ENCODE measurements at regions not wholly inside any gene's neighbourhood (a gene's known extent, or its start where the extent isn't known, plus 50 kb on each side); places are given as distances from the start of the nearest gene placed in this dataset.

DNA sequence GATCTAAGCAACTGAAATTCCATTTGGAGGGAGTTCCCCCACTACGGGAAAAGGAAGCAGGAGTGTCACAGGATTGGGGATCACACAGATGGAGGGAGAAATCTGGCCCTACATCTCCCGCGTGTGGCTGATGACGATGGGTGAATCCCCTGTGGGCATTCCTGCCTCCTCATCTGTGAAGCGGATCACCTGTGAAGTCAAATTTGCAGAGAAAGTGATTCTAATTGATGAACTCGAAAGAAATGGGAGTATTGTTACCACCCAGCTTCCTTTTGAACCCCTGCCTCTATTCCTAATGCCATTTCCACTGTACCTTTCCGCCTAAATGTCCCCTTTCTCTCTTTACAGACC is 92.0 kb downstream of the CMPK2 start:
- TF ChIP-seq RARB (CRISPR knock-in tag; IDR thresholded peaks at IDR 0.05) (no peak), GLIS3 (CRISPR knock-in tag; IDR thresholded peaks at IDR 0.05) (no peak), TCF4 (CRISPR knock-in tag; IDR thresholded peaks at IDR 0.05; ENCODE audit: borderline replicate concordance) (no peak), ZNF8 (CRISPR knock-in tag; IDR thresholded peaks at IDR 0.05) (no peak), OSR1 (CRISPR knock-in tag; IDR thresholded peaks at IDR 0.05) (no peak), PPARA (CRISPR knock-in tag; IDR thresholded peaks at IDR 0.05; ENCODE audit: borderline replicate concordance) (no peak), ZFP3 (CRISPR knock-in tag; IDR thresholded peaks at IDR 0.05) (no peak), ISL1 (CRISPR knock-in tag; IDR thresholded peaks at IDR 0.05) (no peak), ZC3H10 (CRISPR knock-in tag; IDR thresholded peaks at IDR 0.05) (no peak)
- TF ChIP-seq, protein P1, sequence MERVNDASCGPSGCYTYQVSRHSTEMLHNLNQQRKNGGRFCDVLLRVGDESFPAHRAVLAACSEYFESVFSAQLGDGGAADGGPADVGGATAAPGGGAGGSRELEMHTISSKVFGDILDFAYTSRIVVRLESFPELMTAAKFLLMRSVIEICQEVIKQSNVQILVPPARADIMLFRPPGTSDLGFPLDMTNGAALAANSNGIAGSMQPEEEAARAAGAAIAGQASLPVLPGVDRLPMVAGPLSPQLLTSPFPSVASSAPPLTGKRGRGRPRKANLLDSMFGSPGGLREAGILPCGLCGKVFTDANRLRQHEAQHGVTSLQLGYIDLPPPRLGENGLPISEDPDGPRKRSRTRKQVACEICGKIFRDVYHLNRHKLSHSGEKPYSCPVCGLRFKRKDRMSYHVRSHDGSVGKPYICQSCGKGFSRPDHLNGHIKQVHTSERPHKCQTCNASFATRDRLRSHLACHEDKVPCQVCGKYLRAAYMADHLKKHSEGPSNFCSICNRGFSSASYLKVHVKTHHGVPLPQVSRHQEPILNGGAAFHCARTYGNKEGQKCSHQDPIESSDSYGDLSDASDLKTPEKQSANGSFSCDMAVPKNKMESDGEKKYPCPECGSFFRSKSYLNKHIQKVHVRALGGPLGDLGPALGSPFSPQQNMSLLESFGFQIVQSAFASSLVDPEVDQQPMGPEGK (CRISPR knock-in tag; IDR thresholded peaks at IDR 0.05; ENCODE audit: borderline replicate concordance): no peak
- TF ChIP-seq, protein P2, sequence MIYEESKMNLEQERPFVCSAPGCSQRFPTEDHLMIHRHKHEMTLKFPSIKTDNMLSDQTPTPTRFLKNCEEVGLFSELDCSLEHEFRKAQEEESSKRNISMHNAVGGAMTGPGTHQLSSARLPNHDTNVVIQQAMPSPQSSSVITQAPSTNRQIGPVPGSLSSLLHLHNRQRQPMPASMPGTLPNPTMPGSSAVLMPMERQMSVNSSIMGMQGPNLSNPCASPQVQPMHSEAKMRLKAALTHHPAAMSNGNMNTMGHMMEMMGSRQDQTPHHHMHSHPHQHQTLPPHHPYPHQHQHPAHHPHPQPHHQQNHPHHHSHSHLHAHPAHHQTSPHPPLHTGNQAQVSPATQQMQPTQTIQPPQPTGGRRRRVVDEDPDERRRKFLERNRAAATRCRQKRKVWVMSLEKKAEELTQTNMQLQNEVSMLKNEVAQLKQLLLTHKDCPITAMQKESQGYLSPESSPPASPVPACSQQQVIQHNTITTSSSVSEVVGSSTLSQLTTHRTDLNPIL (CRISPR knock-in tag; IDR thresholded peaks at IDR 0.05; ENCODE audit: low read depth): no peak
- TF ChIP-seq, protein P3, sequence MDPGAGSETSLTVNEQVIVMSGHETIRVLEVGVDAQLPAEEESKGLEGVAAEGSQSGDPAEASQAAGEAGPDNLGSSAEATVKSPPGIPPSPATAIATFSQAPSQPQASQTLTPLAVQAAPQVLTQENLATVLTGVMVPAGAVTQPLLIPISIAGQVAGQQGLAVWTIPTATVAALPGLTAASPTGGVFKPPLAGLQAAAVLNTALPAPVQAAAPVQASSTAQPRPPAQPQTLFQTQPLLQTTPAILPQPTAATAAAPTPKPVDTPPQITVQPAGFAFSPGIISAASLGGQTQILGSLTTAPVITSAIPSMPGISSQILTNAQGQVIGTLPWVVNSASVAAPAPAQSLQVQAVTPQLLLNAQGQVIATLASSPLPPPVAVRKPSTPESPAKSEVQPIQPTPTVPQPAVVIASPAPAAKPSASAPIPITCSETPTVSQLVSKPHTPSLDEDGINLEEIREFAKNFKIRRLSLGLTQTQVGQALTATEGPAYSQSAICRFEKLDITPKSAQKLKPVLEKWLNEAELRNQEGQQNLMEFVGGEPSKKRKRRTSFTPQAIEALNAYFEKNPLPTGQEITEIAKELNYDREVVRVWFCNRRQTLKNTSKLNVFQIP (CRISPR knock-in tag; IDR thresholded peaks at IDR 0.05; ENCODE audit: borderline replicate concordance, low read depth): no peak

Measured in SK-N-SH treated with all-trans-retinoic acid at 6 μM for 48 hours (cell line).